ENCODE measurements at regions not wholly inside any gene's neighbourhood (a gene's known extent, or its start where the extent isn't known, plus 50 kb on each side); places are given as distances from the start of the nearest gene placed in this dataset.

DNA sequence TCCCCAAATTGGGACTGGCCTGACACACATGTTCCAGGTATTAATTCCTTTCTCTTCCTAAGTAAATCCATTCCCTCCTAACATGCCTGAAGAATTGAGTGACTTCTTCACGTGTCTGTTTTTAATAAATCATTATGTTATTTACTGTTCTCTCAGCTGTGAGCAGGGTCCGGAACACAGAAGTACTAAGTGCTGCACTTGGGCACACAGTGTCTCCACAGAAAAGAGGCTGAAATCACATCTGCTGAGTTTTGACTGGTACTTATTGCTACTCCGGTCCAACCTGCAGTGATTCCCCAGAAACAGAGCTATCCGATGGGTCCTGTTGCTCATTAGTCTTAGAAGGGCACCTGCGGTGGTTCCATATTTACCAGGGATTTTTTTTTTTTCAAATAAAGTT is 202.6 kb downstream of the RBM46 start:
- no peak for DNase-seq

DNA sequence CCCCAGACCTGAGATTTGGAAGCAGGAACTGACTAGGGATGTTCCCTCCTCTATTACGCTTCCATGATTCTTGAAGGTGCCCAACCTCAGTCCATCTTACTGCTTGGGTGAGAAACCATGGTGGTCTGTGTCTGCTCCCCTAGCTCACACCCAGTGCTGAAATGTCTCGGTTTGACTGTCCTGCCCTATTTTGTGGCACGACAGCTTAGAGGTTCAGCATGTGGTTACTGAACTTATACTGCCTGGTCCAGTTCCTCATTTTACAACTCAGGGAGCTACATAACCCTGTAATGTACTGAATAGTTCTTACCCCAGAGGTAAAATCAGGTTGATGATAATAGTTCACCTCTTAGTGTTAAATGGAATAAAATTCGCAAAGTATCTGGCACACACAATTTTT is 203.1 kb downstream of the RBM46 start:
- no peak for DNase-seq

DNA sequence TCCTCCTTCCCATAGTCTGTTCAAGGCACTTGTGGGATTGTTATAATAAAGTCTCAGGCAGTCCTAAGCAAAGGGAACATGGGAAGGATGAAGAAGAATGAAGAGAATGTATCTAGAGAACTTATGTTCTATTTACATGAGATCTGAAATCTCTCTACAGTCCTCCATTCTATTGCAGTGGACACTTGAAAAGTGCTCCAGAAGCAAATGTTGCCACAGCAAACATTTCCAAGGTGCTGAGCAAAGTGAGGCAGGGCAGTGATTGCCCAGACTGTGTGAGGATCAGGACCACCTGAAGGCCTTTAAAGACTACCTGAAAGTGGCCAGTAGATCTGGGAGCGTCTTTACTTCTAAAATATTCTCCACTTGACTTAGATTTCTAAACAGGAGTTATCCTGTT is 203.5 kb downstream of the RBM46 start:
- DNase-seq = no peak

DNA sequence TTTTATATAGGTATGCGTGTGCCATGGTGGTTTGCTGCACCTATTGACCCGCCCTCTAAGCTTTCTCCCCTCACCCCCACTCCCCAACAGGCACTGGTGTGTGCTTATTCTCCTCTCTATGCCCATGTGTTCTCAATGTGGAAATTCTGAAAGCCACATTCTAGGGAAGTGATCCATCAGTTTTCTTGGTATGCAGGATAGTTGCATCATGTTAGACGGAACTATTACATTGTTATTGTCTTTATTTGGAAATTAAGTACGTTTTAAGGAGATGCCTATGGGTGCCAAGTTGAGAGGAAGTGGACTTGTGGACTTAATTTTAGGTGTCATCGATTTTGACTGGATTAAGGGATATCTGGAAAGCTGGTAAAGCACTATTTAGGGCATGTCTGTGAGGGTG is 204.6 kb downstream of the RBM46 start:
- DNase-seq = peak; percentile 45

DNA sequence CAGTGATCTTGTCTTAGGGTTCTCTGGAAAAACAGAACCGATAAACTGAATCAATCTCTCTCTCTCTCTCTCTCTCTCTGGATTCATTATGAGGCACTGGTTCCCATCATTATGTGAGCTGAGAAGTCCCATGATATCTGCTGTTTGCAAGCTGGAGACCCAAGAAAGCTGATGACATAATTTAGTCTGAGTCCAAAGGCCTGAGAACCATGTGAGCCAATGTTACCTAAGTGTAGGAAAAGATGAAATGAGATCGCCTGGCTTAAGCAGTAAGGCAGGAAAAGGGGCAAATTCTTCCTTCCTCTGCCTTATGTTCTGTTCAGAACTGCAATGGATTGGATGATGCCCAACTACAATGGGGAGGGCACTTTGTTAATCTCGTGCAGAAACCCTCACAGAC is 207.4 kb downstream of the RBM46 start:
- DNase-seq = no peak

DNA sequence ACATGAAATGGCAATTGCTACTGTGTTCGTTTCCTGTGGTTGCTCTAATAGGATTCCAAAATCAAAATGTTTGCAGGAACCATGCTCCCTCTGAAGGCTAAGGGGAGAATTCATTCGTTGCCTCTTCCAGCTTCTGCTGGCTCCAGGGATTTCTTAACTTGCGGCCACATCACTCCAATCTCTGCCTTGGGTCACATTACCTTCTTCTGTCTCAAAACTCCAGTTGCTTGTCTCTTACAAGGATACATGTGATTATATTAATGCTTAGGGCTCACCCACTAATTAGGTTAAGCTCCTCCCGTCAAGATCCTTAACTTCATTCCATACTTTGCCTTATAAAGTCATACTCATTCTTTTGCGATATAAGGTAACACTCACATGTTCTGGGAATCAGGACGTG is 208.4 kb downstream of the RBM46 start:
- DNase-seq = no peak

DNA sequence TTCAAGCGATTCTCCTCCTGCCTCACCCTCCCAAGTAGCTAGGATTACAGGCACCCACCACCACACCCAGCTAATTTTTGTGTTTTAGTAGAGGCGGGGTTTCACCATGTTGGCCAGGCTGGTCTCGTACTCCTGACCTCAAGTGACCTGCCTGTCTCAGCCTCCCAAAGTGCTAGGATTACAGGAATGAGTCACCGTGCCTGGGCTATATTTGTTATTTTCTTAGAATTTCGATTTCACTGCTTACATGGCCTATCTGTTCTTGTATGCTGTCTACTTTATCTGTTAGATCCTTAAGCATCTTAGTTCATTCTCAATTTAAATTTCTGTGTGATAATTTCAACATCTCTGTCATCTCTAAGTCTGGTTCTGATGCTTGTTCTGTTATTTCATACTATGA is 210.6 kb upstream of the NPY2R start:
- DNase-seq = peak; percentile 8

DNA sequence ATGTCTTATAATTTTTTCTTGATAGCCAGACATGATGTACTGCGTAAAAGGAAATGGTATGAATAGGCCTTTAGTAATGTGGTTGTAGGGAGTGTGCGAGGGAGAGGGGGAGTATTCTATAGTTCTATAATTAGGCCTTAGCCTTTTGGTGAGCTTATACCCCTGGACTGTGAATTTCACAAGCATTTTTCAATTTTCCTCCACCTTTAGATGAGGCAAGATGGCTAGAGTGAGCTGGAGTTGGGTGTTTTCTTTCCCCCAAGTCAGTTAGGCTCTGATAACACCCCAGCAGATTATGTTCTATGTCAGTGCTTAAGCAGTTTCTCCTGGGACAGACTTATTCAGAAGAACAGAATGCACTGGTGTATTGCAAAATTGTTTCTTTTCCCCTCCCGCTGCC is 210.2 kb upstream of the NPY2R start:
- peak; percentile 40 for DNase-seq

DNA sequence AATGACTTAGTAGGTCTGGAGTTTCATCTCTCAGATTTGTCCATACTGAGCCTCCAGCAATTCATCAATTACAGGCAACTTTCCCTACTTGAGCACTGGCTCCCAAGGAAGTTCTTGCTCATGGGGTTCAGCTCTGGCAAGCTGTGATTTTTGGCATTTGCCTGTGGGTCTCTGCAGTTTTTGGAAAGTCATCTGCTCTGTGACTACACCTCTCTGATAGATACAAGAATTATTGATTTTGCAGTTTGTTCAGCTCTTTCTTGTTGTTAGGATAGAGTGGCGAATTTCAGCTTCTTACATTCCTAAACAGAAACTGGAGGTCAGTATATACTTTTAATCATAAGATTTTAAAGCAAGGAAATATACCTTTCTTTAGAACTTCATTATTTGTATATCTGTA is 209.7 kb upstream of the NPY2R start:
- DNase-seq = no peak

DNA sequence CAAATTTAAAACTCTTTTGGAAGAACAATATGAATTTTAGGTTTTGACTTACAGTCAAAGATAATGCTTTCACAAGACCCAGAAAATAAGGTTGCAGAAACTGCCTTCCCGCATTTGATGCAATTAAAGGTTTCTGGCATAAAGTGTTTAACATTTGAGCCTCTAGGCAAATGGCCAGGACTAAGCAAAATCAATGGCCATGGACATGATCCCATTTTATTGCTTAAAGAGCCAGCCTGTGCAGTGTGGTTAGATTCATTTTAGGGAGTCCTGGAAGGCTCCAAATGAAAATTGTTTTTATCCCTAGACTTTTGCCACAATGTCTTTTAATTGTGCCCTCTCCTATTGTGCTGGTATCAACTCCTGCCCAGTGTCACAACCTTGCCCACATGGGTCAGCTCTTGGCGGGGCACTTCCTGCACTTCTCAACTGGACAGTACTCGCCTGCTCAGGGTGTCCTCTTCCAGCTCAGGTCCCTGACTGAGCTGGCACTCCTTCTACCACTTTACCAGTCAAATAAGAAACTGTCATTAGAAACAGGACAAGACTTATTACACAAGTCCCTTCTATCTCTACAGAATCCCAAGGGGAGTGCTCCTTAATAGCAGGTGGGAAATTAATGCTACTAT is 208.4 kb upstream of the NPY2R start:
- DNase-seq = no peak

DNA sequence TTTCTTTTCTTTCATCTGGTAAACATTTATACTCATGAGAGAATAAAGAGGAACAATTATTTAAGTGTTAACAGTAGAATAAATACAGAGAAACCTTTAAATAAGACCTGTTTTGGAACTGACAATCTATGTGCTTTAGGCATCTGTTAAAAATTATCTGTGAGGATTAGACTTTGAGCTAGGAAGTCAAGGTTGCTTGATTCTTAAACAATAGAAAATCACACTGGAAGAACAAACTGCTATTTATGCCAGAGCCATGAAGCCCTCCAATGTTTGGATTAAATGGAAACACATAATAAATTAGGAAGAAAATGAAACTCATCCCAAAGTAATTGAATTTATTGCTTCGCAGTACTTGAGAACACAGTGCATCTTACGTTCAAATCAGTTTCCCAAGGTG is 207.2 kb upstream of the NPY2R start:
- no peak for DNase-seq

DNA sequence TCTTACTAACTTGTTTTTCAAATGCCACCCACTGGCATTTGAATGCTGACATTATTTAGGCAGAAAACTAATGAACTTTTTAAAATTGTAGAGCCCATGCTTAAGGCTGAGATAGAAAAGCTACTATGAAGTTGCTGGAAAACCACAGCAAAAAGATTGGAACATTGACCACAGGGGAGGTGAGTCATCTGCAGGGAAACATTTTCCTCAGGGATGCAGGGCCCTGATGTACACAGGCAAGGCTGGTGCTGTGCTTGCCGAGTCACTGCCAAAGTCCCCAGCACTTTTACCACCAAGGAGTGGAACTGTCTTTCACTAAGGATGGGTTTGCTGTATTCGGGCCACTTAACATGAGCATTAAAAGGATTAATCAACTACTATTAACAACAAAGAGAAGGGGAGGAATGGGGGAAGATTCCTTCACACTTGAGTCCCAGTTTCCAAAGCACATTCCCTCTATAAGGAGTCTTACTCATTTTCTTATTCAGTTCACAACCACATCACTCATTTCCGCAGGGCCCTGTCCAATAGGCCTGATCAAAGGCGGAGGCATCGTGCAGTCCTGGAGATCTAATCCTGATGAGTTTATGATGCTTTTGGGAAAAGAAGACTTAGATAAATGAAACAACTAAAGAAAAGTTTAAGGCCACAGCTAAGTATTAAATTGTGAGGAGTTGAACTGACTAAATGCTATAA is 202.9 kb upstream of the NPY2R start:
- peak; percentile 62 for DNase-seq

DNA sequence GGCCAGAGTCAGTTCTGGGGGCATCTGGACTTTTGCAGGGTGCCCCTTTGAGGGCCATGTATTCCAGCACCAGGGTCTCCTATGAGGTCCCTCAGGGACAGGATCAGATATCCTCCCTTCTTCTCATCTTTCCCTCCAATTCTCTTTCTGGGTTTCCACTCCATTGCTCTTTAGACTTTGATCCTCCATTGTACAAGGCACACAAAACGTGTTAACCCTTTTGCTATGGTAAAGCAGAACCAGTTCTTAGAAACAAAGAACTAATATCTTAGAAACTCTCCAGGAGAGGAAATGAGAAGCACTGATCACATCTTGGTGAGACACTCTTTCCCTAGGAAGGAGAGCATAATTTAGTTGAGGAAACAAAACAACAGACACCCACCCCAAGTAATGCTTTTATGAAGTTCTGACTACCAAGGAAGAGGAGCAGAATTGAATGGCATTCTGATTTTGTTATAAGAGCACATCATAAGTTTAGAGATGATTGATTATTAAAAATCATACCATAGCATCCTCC is 200.7 kb upstream of the NPY2R start:
- peak; percentile 7 for DNase-seq

DNA sequence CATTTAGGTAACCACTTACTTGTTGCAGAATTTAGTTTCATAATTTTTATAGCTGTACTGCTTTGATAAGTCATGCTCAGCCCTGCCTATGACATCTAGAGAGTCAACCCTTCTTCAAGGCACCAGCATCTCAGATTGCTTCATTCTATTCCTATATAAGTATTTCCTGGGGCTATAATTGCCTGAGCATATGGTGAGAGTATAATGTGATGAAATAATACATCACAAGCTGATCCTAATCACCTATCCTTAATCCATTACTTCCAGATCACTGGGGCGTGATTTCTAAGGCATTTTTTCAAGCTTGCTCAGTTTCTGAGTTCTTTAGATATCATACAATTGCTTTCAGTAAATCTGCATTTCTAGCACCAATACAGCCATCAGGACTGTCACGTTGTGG is 200.0 kb upstream of the NPY2R start:
- DNase-seq = no peak

DNA sequence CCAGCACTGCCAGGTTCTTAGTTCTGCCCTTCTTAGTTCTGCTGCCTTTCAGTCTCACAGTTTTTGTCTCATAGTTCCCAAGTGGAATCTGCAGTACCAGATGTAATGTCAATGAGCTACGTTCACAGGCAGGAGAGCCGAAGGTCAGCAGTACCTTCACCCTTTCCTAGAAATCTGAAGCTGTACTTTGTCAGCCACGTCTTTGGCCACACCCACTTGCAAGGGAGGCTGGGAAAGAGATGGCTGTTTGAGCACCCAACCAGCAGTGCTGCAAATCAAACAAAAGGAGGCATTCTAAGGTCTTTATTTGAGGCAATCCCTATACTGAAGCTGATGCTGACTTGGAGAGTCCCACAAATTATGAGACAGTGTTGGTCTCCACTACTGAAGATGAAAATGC is 199.1 kb upstream of the NPY2R start:
- no peak for DNase-seq

DNA sequence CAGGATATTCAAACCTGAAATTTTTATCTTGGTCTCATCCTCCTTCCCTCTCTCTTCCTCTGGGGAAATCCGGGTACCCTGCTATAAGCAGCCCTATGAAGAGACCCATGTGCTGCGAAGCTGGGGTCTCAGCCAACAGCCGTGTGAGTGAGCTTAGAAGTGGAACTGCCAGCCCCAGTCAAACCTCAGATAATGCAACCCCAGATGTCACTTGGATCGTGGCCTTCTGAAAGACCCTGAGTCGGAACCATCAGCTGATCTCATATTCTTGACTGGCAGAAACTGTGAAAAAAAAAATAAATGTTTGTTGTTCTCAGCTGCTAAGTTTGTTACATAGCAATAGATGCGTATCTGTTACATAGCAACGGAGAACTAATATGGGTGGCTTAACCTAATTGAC is 198.1 kb upstream of the NPY2R start:
- DNase-seq = no peak

DNA sequence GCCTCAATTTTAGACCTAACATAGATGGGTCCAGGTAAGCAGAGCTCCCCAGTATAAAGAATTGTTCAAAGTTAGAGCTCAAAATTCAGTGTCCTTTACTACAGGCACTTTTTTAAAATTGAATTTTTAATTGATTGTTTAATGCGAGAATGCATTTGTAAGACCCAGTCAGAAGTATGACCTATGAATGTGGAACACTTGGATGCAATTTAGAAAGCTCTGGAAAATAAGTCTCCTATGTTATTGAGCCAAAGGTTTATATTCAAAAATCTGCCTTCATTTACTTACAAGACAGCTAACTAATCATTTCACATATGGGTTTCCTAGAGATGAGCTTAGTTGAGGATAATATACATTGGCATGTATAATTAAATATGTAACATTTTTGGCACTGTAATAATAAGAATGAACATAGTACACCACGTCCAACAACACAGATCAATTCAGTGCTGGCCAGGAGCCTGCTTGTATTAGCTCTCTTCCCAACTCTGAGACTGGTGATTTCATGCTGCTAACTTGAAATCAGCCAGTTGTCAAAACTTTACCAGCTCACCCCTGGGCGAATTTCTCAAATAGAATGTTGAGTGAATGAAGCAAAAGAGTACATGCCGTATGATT is 197.2 kb upstream of the NPY2R start:
- no peak for DNase-seq

DNA sequence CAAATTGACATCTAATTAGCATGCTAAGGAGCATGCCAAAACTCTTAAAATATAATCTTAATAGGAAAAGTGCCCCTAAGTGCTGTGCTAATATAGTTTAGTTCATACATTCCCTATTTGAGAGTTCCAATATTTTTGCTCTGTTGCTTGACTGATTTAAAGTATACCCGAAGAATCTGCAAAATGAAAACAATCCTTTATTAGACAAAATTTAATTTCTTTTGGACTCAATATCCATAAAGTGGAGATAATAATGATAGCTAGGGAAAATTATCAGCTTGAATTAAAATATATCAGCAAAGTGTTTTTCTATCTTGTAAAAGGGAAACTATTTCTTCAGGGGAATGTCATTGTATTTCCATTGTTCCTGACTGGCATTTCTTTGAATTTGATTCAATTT is 196.0 kb upstream of the NPY2R start:
- no peak for DNase-seq

DNA sequence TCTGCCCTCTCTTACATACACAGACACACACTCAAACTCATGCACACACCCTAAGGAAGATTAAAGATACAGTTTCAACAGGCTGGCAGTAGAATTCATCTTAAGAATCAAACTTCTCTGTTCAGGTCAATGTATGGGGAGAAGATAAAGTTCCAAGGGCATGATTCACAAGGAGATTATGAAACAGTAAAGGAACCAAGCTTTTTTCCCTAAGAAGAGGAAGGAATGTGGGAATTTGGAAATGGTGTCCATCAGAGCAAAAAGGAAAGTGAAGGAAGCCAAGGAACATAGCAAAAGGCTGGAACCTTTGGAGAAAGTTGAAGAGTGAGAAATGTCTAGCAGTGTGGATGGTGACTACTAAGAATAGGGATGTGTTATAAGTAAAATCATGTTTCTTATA is 191.0 kb upstream of the NPY2R start:
- peak; percentile 11 for DNase-seq

DNA sequence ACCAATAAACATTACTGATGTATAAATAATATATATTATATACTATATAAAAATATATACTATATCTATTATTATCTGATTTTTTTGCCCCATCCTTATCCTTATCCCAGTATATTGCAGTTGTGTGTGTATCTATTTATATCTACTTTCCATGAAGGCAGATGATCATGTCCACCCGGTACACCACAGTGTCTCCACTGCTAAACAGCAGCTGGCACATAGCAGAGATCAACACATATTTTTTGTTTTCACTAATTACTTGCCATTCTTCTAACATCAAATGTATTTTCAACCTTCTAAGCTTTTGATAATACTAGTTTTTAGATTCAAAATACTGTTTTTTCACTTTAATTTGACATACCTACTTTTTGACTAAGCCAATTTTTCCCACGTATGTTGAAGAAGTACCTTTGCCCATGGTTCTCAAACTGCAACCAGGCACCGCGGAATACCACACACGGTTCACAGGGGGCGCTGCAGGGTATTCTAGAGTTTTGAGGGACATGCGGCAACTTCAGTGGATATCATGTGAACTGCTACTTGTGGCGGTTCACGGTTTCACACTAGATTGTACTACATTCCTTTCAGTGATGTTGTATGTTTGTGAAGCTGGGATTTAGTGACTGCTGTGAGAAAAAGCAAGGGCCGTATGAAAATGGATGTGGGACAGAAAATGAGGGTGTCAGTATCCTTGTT is 182.5 kb upstream of the NPY2R start:
- peak; percentile 20 for DNase-seq

DNA sequence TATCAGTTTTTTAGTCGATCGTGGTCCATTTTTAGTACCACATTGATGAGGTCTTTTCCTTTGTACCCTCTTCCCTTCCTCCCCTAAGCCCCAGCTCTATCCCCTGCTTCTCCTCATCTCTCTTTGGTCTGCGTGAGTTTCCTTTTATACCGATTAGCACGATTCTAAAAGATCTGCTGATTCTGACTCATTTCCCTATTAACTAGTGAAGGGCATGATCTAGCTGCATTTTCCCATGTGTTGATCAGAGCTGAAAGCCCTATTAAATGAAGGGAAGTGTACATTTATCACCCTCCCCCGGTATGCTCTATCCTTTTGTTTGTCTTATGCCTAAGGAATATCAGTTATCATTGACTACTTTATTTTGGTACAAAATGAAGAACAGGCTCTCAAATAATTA is 181.7 kb upstream of the NPY2R start:
- no peak for DNase-seq

DNA sequence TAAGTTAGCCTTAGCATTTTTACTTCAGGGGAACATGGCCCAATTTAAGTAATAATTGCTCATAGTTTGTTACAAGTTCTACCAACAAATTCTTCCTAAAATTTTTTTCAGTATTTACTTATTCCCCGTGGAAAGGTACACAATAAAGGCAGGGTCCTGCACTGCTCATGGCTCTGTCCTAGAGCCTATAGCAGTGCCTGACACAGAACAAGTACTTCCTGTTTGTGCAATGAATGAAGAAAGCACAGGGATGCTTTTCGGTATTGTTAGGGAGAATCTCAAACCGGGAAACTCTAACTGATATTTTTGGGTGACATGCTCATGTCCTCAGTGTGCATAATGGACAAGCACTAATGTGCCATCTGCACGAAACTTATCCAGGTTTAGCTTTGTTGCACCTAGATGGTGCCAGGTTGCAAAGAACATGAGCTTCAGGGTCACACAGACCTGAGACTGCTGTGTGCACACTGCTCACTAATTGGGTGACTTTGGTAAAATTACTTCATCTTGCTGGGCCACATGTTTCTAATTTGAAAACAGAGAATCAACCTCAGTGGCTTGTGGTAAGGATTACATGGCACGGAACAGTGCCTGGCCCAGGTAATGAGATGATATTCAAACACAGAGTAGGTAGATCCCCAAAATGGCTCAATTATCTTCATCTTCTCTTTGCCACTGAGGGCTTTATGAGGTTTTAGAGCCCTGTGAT is 175.8 kb upstream of the NPY2R start:
- DNase-seq = no peak

DNA sequence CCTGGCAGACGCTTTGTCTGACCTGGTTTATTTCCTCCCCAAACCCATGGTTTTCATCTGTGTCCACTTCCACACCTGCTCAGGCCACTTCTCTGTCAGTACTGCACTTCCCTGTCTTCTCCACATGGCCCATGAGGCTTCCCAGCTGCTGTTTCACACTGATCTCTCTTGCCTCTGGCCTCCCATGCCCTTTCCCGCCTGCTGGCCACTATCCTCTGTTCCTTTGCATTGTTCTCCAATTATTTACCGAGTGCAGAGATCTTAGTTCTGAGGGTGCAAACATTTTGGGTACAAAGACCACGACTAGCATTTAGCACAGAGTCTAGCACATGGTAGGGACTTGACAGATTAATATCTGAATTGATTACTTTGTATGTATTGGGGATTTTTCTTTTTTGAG is 174.8 kb upstream of the NPY2R start:
- DNase-seq = no peak
